ENCODE measurements at regions not wholly inside any gene's neighbourhood (a gene's known extent, or its start where the extent isn't known, plus 50 kb on each side); places are given as distances from the start of the nearest gene placed in this dataset.

DNA sequence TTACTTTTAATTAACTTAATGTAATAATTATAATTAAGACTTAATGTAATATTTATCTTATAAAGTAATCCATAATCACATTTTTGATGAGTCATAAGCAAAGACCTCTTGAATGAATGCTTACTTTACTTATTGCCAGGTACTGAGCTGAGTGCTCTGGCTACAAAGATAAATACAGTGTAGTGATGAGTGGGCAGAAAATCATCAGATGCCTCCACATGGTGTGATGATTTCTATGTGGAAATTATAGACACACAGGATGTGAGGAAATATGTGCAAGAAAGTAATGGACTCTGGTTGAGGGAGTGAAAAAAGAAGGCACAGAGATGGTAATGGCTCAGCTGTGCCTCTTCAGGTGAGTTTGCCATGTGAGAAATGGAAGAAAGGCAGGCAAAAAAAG lies 422.6 kb upstream of the CD180 start:
- Histone ChIP-seq H3K27me3 (ENCODE audit: control insufficient read depth, low read length) (no peaks in the 10 kb centered on the region), H3K9me3 (ENCODE audit: control insufficient read depth, insufficient read depth, low read length) (no peaks in the 10 kb centered on the region), H3K9me2 (replicated peaks; ENCODE audit: control insufficient read depth, low read length) (no peaks in the 10 kb centered on the region), H3F3A (ENCODE audit: control insufficient read depth, insufficient read depth) (no peaks in the 10 kb centered on the region), H3K36me3 (ENCODE audit: control insufficient read depth, low read length) (no peaks in the 10 kb centered on the region), H4K20me1 (ENCODE audit: control insufficient read depth, insufficient read depth, low read depth, low read length) (no peaks in the 10 kb centered on the region), H3K4me1 (ENCODE audit: control insufficient read depth, low read length) (no peaks in the 10 kb centered on the region), H3K79me2 (ENCODE audit: control insufficient read depth, low read length) (no peaks in the 10 kb centered on the region), H3K4me3 (ENCODE audit: low read length) (no peak overlapping the region), H3K27ac (ENCODE audit: low read depth, low read length) (no peak overlapping the region), H3K4me2 (ENCODE audit: low read length) (no peak overlapping the region)
- TF ChIP-seq, protein P1, sequence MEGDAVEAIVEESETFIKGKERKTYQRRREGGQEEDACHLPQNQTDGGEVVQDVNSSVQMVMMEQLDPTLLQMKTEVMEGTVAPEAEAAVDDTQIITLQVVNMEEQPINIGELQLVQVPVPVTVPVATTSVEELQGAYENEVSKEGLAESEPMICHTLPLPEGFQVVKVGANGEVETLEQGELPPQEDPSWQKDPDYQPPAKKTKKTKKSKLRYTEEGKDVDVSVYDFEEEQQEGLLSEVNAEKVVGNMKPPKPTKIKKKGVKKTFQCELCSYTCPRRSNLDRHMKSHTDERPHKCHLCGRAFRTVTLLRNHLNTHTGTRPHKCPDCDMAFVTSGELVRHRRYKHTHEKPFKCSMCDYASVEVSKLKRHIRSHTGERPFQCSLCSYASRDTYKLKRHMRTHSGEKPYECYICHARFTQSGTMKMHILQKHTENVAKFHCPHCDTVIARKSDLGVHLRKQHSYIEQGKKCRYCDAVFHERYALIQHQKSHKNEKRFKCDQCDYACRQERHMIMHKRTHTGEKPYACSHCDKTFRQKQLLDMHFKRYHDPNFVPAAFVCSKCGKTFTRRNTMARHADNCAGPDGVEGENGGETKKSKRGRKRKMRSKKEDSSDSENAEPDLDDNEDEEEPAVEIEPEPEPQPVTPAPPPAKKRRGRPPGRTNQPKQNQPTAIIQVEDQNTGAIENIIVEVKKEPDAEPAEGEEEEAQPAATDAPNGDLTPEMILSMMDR (IDR thresholded peaks at IDR 0.05; ENCODE audit: low read depth, low read length, poor library complexity, severe bottlenecking): no peak
- TF ChIP-seq EZH2phosphoT487 (IDR thresholded peaks at IDR 0.05; ENCODE audit: borderline replicate concordance, low read length): no peak

GRCh38 chr5:67617051-67617450 lies 420.5 kb upstream of the CD180 start:
- no peaks in the 10 kb centered on the region for H3K4me1 ChIP-seq (ENCODE audit: control insufficient read depth, low read length)
- H4K20me1 ChIP-seq (ENCODE audit: control insufficient read depth, insufficient read depth, low read depth, low read length): no peaks in the 10 kb centered on the region
- H3K27me3 ChIP-seq (ENCODE audit: control insufficient read depth, low read length): no peaks in the 10 kb centered on the region; the same call in 1 of the 2 replicates
- no peaks in the 10 kb centered on the region for H3K36me3 ChIP-seq (ENCODE audit: control insufficient read depth, low read length)
- no peaks in the 10 kb centered on the region for H3F3A ChIP-seq (ENCODE audit: control insufficient read depth, insufficient read depth)
- TF ChIP-seq EZH2phosphoT487 (IDR thresholded peaks at IDR 0.05; ENCODE audit: borderline replicate concordance, low read length): no peak
- TF ChIP-seq, protein P1 (IDR thresholded peaks at IDR 0.05; ENCODE audit: low read depth, low read length, poor library complexity, severe bottlenecking): no peak
- no peaks in the 10 kb centered on the region for H3K79me2 ChIP-seq (ENCODE audit: control insufficient read depth, low read length)
- H3K4me3 ChIP-seq (ENCODE audit: low read length): no peak overlapping the region
- H3K27ac ChIP-seq (ENCODE audit: low read depth, low read length): no peak overlapping the region
- H3K9me2 ChIP-seq (replicated peaks; ENCODE audit: control insufficient read depth, low read length): no peaks in the 10 kb centered on the region
- H3K9me3 ChIP-seq (ENCODE audit: control insufficient read depth, insufficient read depth, low read length): no peaks in the 10 kb centered on the region
- no peak overlapping the region for H3K4me2 ChIP-seq (ENCODE audit: low read length)

DNA sequence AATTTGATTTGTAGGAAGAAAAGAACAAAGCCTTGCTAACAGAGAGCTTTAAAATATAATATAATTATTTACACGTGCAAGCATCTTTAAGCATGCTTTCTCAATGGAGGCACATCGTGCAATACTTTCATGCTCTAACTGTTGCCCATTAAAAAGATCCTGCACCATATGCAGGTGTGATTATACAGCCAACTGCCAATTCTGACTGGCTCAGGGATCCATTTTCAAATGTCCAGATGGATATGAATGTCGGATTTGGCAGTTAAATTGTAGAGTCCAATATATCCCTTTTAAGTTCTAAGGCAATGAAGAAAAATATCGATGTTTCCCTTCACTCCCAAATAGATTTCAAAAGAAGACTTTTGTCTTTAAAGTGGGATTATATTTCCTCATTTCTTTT lies 416.4 kb upstream of the CD180 start:
- no peaks in the 10 kb centered on the region for H3K9me3 ChIP-seq (ENCODE audit: control insufficient read depth, insufficient read depth, low read length)
- H3K4me3 ChIP-seq (ENCODE audit: low read length): no peak overlapping the region
- H3K9me2 ChIP-seq (replicated peaks; ENCODE audit: control insufficient read depth, low read length): no peaks in the 10 kb centered on the region
- no peaks in the 10 kb centered on the region for H4K20me1 ChIP-seq (ENCODE audit: control insufficient read depth, insufficient read depth, low read depth, low read length)
- H3K36me3 ChIP-seq (ENCODE audit: control insufficient read depth, low read length): no peaks in the 10 kb centered on the region
- no peaks in the 10 kb centered on the region; the same call in 1 of the 2 replicates for H3K27me3 ChIP-seq (ENCODE audit: control insufficient read depth, low read length)
- H3F3A ChIP-seq (ENCODE audit: control insufficient read depth, insufficient read depth): no peaks in the 10 kb centered on the region
- H3K27ac ChIP-seq (ENCODE audit: low read depth, low read length): no peak overlapping the region
- H3K4me2 ChIP-seq (ENCODE audit: low read length): no peak overlapping the region
- no peaks in the 10 kb centered on the region for H3K4me1 ChIP-seq (ENCODE audit: control insufficient read depth, low read length)
- TF ChIP-seq, protein P1 (IDR thresholded peaks at IDR 0.05; ENCODE audit: low read depth, low read length, poor library complexity, severe bottlenecking): no peak
- TF ChIP-seq EZH2phosphoT487 (IDR thresholded peaks at IDR 0.05; ENCODE audit: borderline replicate concordance, low read length): no peak
- H3K79me2 ChIP-seq (ENCODE audit: control insufficient read depth, low read length): no peaks in the 10 kb centered on the region

Data from DOHH2 (cell line).